Heart left ventricle (tissue), 16 donors: ENCODE measurements at regions not wholly inside any gene's neighbourhood (a gene's known extent, or its start where the extent isn't known, plus 50 kb on each side); places are given as distances from the start of the nearest gene placed in this dataset.

Source experiments
- ATAC-seq, 4 donors: fragments of 200-7000 bp; cut with Tn5 transposase; one replicate each; pipeline ENCODE4 v1.9.1; 2020 to 2022; ENCODE audit warnings: moderate library complexity in 4 of 4, mild to moderate bottlenecking in 3 of 4, moderate number of reproducible peaks in 1 of 4
- DNase-seq, 5 donors: peaks; one replicate each; pipeline ENCODE4 v3.0.0-alpha.2; 2020
- H3K27ac ChIP-seq, 12 donors: fragments of 200-600 bp; sonication (generic) in 4 of 12; one replicate each; pipeline versions ENCODE4 v1.5.0 to v1.8.0; 2016 to 2022; ENCODE audit warnings: mild to moderate bottlenecking in 2 of 12
- H3K27me3 ChIP-seq, 9 donors: fragments of 200-600 bp; sonication (generic) in 2 of 9; one replicate each; pipeline versions ENCODE4 v1.5.1 to v1.8.0; 2016 to 2022; ENCODE audit warnings: mild to moderate bottlenecking in 3 of 9
- H3K36me3 ChIP-seq, 9 donors: fragments of 200-600 bp; sonication (generic) in 2 of 9; one replicate each; pipeline versions ENCODE4 v1.5.0 to v1.8.0; 2018 to 2022; ENCODE audit warnings: mild to moderate bottlenecking in 2 of 9
- H3K4me1 ChIP-seq, 12 donors: fragments of 200-600 bp; sonication (generic) in 4 of 12; one replicate each; pipeline versions ENCODE4 v1.5.0 to v1.8.0; 2016 to 2022; ENCODE audit warnings: mild to moderate bottlenecking in 3 of 12
- H3K4me3 ChIP-seq, 12 donors: fragments of 200-600 bp; sonication (generic) in 4 of 12; one replicate each; pipeline versions ENCODE4 v1.5.0 to v1.8.0; 2017 to 2022; ENCODE audit warnings: mild to moderate bottlenecking in 9 of 12, moderate library complexity in 4 of 12
- H3K9me3 ChIP-seq, 12 donors: fragments of 200-600 bp; sonication (generic) in 4 of 12; one replicate each; pipeline versions ENCODE4 v1.5.0 to v1.8.0; 2016 to 2022; ENCODE audit warnings: mild to moderate bottlenecking in 1 of 12
- POLR2A ChIP-seq, 2 donors: fragments of 450-650 bp; IDR thresholded peaks; one replicate each; pipeline ENCODE4 v1.6.1; 2017; ENCODE audit warnings: antibody characterized with exemption in 2 of 2, mild to moderate bottlenecking in 2 of 2, moderate library complexity in 2 of 2
- WGBS, 4 donors: extraction: QIAGEN DNeasy Blood & Tissue Kit in 2 of 4; methylation state at CpG; one replicate each; pipeline versions ENCODE4 v1.1.5 to v1.1.7; 2013 to 2018; 5-methylcytosine and 5-hydroxymethylcytosine counted together
- intact Hi-C, 10 donors: fragments of 100-400 bp; cut with DNase I; formaldehyde crosslinking; loops; one replicate each; pipeline versions ENCODE4 v1.11.1 to v1.14.2; 2022
- TF ChIP-seq, protein P1 (sequence below), 12 donors: fragments of 200-600 bp; sonication (generic) in 4 of 12; IDR thresholded peaks; one replicate each; pipeline versions ENCODE4 v1.5.0 to v1.8.0; 2018 to 2022; ENCODE audit warnings: antibody characterized with exemption in 12 of 12, mild to moderate bottlenecking in 5 of 12
- donor health status: ischemic (EF 13 %, LVEDD 7.1; RV severe dilation, severe dysfunction).
- donor health status: healthy with polysubstance abuse.
- donor health status: DM: no; HTN: yes; CAD: no.
- donor health status: DM: no; HTN: no; CAD: no.
- donor health status: ischemic (EF 25% LVEDD 6.9; RV normal size, moderate dysfunction).
- donor health status: ischemic (EF 25% LVEDD 5.7; RV mildly dilated, moderate dysfunction).
- donor health status: healthy.
- donor health status: DM: yes; HTN: yes; CAD: no.
- donor health status: ischemic (EF 35%, LVEDD 5.7; RV mildly dilated, moderate dysfunction).
- donor health status: nonischemic (EF 11% LVEDD 7.7; RV severe dilation, severe dysfunction).
- donor health status: DM: yes; HTN: yes; CAD: no.
- donor health status: PGD.
- donor health status: ischemic (EF 29% LVEDD 5.4; RV normal size, mild dysfunction).
- donor health status: nonischemic (EF 23%, LVEDD 6.1; RV moderate dilation, normal function).

DNA sequence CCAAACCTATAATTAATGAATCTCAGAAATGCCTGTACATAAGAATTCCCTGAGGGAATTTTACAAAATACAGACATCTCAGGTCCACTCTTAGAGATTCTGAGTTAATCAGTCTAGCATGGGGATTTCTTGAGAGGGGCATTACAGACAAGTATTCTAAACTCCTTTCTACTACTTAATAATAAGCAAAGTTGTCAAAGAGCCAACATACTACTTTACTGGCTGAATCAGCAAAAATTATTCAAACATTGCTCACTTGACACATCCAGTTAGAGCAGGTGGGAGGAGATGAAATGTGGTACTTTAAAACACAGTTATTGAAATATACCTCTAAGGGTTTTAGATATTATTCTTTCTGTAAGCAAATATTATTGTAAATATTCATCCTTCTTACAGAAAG lies 1164.7 kb downstream of the CDY2B start:
- Histone ChIP-seq H3K36me3 (no peaks in the 10 kb centered on the region), H3K4me1 (no peaks in the 10 kb centered on the region), H3K27me3 (no peaks in the 10 kb centered on the region), H3K27ac (no peak overlapping the region), H3K9me3 (no peaks in the 10 kb centered on the region), H3K4me3 (no peak overlapping the region)
- intact Hi-C loops = no loop called here
- TF ChIP-seq, protein P1, sequence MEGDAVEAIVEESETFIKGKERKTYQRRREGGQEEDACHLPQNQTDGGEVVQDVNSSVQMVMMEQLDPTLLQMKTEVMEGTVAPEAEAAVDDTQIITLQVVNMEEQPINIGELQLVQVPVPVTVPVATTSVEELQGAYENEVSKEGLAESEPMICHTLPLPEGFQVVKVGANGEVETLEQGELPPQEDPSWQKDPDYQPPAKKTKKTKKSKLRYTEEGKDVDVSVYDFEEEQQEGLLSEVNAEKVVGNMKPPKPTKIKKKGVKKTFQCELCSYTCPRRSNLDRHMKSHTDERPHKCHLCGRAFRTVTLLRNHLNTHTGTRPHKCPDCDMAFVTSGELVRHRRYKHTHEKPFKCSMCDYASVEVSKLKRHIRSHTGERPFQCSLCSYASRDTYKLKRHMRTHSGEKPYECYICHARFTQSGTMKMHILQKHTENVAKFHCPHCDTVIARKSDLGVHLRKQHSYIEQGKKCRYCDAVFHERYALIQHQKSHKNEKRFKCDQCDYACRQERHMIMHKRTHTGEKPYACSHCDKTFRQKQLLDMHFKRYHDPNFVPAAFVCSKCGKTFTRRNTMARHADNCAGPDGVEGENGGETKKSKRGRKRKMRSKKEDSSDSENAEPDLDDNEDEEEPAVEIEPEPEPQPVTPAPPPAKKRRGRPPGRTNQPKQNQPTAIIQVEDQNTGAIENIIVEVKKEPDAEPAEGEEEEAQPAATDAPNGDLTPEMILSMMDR (IDR thresholded peaks at IDR 0.05) = no peak
- TF ChIP-seq POLR2A (IDR thresholded peaks at IDR 0.05) = no peak
- DNase-seq (no peak), ATAC-seq (no peak)

DNA sequence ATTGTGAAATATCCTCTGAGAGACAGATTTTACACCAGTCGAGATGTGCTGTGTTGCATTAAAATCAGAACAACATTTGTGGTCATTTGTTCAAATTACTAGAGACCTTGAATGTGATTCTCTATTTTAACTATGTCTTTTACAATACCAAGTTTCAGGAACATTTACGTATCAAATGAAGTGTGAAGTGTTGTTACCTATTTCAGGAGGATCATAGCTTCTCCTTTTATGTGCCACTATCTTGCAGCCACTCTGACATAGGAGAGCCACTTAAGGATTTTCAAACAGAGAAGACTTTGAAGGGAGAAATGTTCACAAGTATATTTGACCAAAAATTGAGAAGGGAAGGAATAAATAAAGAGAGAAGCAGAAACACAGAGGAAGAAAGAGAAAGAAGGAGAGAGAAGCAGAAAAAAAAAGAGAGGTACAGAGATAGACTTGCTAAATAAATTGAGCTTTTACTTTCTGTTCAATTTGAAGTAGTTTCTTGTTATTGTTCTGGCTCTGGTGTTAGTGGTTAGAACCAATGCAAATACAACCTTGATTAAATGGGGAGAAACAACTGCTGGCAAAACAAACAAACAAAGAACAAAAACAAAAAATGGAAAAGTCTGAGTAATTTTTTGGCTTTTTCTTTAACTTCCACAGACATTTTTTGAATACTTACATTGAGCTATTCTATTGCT lies 1206.8 kb downstream of the CDY2B start:
- no peak for ATAC-seq
- 55 to 63% methylated on average over 2 of the region's 2 CpGs; no CpG with 5 or more reads in 2 of the 4 donors for WGBS, 4 donors

DNA sequence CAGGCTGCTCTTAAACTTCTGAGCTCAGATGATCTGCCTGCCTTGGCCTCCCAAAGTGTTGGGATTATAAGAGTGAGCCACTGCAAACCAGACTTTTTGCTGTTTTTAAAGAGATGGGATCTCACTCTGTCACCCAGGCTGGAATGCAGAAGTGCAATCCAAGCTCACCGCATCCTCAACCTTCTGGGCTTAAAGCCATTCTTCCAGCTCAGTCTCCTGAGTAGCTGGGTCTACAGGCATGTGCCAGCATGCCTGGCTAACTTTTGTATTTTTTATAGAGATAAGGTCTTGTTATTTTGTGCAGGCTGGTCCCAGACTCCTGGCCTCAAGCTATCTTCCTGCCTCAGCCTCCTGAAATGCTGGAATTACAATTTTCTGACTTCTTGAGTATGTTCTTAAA lies 1211.6 kb downstream of the CDY2B start:
- TF ChIP-seq, protein P1 (IDR thresholded peaks at IDR 0.05) = no peak
- TF ChIP-seq POLR2A (IDR thresholded peaks at IDR 0.05) = no peak
- Histone ChIP-seq H3K4me1 (no peaks in the 10 kb centered on the region), H3K4me3 (no peak overlapping the region), H3K9me3 (no peaks in the 10 kb centered on the region), H3K27ac (no peak overlapping the region), H3K36me3 (no peaks in the 10 kb centered on the region), H3K27me3 (no peaks in the 10 kb centered on the region)
- ATAC-seq = no peak
- 84% methylated on average over 1 of the region's 1 CpG; no CpG with 5 or more reads in 2 of the 4 donors for WGBS, 4 donors
- no peak for DNase-seq
- intact Hi-C loops = no loop called here

More for the DNA sequence above, 1206.8 kb downstream of the CDY2B start:
- intact Hi-C loops = no loop called here
- no peaks in the 10 kb centered on the region for H3K27me3 ChIP-seq
- no peak for DNase-seq
- no peaks in the 10 kb centered on the region for H3K9me3 ChIP-seq
- H3K27ac ChIP-seq = no peak overlapping the region
- TF ChIP-seq POLR2A (IDR thresholded peaks at IDR 0.05) = no peak
- TF ChIP-seq, protein P1 (IDR thresholded peaks at IDR 0.05) = no peak
- H3K4me3 ChIP-seq = no peak overlapping the region
- no peaks in the 10 kb centered on the region for H3K4me1 ChIP-seq
- H3K36me3 ChIP-seq = no peaks in the 10 kb centered on the region

DNA sequence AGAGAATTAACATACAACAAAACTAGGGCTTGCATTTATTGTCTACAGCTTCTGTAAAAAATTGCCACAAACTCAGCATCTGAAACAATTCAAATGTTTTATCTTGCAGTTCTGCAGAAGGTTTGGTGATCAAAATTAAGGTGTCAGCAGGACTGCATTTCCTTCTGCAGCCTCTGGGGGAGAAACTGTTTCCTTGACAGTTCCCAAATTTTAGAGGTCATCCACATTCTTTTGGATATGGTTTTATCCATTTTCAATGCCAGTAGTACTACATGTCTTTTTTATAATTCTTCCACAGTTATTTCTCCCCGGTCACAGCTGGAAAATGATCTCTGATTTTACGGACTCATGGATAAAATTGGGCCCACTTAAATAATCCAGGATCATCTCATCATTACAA lies 1217.3 kb downstream of the CDY2B start:
- 60 to 67% methylated on average over 2 of the region's 2 CpGs; no CpG with 5 or more reads in 2 of the 4 donors for WGBS, 4 donors
- Histone ChIP-seq H3K27ac (no peak overlapping the region), H3K9me3 (no peaks in the 10 kb centered on the region), H3K4me3 (no peak overlapping the region), H3K27me3 (no peaks in the 10 kb centered on the region), H3K4me1 (no peaks in the 10 kb centered on the region), H3K36me3 (no peaks in the 10 kb centered on the region)
- no peak for TF ChIP-seq POLR2A (IDR thresholded peaks at IDR 0.05)
- TF ChIP-seq, protein P1 (IDR thresholded peaks at IDR 0.05) = no peak
- ATAC-seq (no peak), DNase-seq (no peak)
- intact Hi-C loops = no loop called here
